Prostate gland (tissue), 2 donors: ENCODE measurements at regions not wholly inside any gene's neighbourhood (a gene's known extent, or its start where the extent isn't known, plus 50 kb on each side); places are given as distances from the start of the nearest gene placed in this dataset.

Source experiments
- POLR2A ChIP-seq: fragments of 450-650 bp; IDR thresholded peaks from one replicate; pipeline ENCODE4 v1.6.1; 2016; ENCODE audit warnings: antibody characterized with exemption, mild to moderate bottlenecking
- TF ChIP-seq, protein P1 (sequence below), 4 experiments: fragments of 200-600 bp in 2 of 4; fragments of 450-650 bp in 2 of 4; sonication (generic) in 2 of 4; IDR thresholded peaks; 1 replicate in 3 of 4; 2 replicates in 1 of 4; pipeline ENCODE4 v1.5.1; 2016 to 2019; ENCODE audit warnings: antibody characterized with exemption in 4 of 4, mild to moderate bottlenecking in 2 of 4, moderate library complexity in 2 of 4

DNA sequence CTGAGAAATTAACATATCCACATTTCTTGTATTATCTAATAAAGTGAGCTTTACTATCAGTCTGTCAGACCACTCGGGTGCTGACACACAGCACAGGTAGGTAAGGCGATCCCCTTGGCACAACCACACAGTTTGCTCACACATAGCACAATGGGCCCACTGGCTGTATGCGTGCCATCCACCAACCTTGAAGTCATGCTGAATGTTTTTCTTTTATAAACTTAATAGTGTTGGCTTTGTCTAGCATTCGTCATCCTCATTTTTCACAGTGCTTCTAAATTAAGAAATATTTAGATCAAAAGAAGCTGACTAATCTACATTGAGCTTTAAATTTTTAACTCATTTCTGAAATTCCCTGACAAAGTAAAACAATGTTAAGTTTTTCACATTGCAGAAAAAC lies 50.0 kb upstream of the PAPOLG start:
- TF ChIP-seq, protein P1, sequence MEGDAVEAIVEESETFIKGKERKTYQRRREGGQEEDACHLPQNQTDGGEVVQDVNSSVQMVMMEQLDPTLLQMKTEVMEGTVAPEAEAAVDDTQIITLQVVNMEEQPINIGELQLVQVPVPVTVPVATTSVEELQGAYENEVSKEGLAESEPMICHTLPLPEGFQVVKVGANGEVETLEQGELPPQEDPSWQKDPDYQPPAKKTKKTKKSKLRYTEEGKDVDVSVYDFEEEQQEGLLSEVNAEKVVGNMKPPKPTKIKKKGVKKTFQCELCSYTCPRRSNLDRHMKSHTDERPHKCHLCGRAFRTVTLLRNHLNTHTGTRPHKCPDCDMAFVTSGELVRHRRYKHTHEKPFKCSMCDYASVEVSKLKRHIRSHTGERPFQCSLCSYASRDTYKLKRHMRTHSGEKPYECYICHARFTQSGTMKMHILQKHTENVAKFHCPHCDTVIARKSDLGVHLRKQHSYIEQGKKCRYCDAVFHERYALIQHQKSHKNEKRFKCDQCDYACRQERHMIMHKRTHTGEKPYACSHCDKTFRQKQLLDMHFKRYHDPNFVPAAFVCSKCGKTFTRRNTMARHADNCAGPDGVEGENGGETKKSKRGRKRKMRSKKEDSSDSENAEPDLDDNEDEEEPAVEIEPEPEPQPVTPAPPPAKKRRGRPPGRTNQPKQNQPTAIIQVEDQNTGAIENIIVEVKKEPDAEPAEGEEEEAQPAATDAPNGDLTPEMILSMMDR (IDR thresholded peaks at IDR 0.05): no peak
- TF ChIP-seq POLR2A: no peak
